ENCODE measurements at regions not wholly inside any gene's neighbourhood (a gene's known extent, or its start where the extent isn't known, plus 50 kb on each side); places are given as distances from the start of the nearest gene placed in this dataset.
"Not testable (repeated sequence)": the region's sequence is repeated elsewhere in the genome, so short reads cannot be mapped to it uniquely, and the experiment has no call there.

DNA sequence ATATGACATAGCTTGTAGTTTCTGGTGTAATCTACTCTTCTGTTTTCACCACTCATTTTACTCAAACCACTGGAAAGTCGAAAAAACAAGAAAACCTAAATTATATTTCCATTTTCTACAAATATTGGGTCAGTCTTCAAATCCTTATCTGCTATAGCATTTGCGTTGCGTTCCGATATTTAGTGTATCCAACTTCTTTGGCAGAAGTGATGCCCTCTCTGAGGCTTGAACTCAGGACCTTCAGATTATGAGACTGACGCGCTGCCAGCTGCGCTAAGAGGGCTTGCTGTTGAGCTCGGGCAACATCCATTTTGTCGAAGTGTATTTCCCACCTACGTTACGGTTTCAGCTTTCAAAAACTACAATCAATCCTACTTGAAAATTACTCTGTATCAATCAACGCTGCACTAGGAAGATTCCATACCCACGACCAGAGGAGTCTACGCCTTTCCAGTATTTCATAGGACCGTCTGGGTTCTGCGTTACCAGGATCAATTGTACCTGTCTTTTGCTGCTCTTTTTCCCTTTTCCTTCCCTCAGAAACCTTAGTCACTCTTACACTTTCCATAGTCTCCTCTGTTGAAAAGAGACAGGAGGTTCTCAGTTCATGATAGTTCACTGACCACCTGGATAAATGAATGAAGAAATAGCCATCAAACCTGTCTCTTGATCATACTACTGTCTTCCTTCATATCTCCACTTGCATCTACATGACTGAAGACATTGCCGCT, 140.5 kb upstream of the ZNF322 start:
- H3K4me1 ChIP-seq (ENCODE audit: control insufficient read depth, insufficient read depth, low read length, poor library complexity, severe bottlenecking), result not testable (repeated sequence)

DNA sequence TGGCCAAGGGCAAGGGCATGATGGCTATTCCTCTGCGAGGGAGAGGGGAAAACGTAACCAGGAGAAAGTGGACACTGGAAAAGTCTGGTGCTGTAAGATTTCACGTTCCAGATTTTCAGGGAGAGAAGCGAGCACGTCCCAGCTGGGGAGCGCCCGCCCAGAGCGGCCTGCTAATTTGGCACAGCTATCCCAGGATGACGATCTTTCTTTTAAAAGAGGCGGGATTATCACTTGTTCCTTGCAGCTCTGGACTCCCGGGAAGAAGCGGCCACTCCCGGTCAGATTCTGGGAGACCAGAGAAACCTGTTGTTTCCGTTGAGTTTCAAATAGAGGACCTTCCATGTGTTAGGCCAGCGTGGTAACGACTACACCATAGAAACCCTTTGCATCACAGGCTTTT, 144.2 kb upstream of the ZNF322 start:
- not testable (repeated sequence) for H3K4me1 ChIP-seq (ENCODE audit: control insufficient read depth, insufficient read depth, low read length, poor library complexity, severe bottlenecking); H3K9me3 ChIP-seq (ENCODE audit: control insufficient read depth, low read length); H3K27me3 ChIP-seq (replicated peaks; ENCODE audit: control insufficient read depth, insufficient read depth, low read length, poor library complexity, severe bottlenecking); H3K4me3 ChIP-seq (ENCODE audit: insufficient read depth, low read depth, low read length, poor library complexity, severe bottlenecking); DNase-seq; H3K27ac ChIP-seq (ENCODE audit: insufficient read depth, low read length, poor library complexity, severe bottlenecking); H3K36me3 ChIP-seq (ENCODE audit: control insufficient read depth, insufficient read depth, low read length)

More for the DNA sequence above, 140.5 kb upstream of the ZNF322 start:
- H3K36me3 ChIP-seq (ENCODE audit: control insufficient read depth, insufficient read depth, low read length); H3K9me3 ChIP-seq (ENCODE audit: control insufficient read depth, low read length); H3K27me3 ChIP-seq (replicated peaks; ENCODE audit: control insufficient read depth, insufficient read depth, low read length, poor library complexity, severe bottlenecking); H3K27ac ChIP-seq (ENCODE audit: insufficient read depth, low read length, poor library complexity, severe bottlenecking); DNase-seq; H3K4me3 ChIP-seq (ENCODE audit: insufficient read depth, low read depth, low read length, poor library complexity, severe bottlenecking): not testable (repeated sequence)

DNA sequence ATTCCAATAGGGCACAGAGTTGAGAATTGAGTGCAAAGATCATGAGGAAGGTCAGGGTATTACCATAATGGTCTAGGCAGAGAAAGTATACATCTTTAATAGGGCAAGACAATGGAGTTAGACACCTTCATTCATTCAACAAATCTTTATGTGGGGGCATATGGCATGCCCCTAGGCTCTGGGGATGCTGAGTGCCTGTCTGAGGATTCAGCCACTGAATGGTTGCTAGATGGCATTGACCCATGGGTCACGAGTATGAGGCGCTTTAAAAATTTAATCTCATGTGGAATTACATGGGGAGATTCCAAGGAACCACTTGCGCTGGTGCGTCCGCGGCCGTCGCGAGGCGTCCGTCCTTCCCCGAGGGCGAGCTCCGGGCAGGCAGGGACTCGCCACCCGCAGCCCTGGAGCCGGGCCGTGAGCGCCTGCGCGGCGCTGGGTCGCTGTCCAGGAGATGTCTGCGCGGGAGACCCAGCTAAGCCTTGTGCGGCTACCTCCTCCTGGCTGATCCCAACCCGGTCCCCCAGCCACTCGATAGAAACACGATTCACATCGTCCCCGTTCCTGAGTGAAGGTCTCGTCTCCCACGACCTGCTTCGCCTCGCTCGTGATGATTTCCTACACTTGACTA, 152.1 kb upstream of the ZNF322 start:
- H3K4me3 ChIP-seq (ENCODE audit: insufficient read depth, low read depth, low read length, poor library complexity, severe bottlenecking); H3K36me3 ChIP-seq (ENCODE audit: control insufficient read depth, insufficient read depth, low read length); H3K27ac ChIP-seq (ENCODE audit: insufficient read depth, low read length, poor library complexity, severe bottlenecking); DNase-seq; H3K4me1 ChIP-seq (ENCODE audit: control insufficient read depth, insufficient read depth, low read length, poor library complexity, severe bottlenecking); H3K9me3 ChIP-seq (ENCODE audit: control insufficient read depth, low read length); H3K27me3 ChIP-seq (replicated peaks; ENCODE audit: control insufficient read depth, insufficient read depth, low read length, poor library complexity, severe bottlenecking): not testable (repeated sequence)

DNA sequence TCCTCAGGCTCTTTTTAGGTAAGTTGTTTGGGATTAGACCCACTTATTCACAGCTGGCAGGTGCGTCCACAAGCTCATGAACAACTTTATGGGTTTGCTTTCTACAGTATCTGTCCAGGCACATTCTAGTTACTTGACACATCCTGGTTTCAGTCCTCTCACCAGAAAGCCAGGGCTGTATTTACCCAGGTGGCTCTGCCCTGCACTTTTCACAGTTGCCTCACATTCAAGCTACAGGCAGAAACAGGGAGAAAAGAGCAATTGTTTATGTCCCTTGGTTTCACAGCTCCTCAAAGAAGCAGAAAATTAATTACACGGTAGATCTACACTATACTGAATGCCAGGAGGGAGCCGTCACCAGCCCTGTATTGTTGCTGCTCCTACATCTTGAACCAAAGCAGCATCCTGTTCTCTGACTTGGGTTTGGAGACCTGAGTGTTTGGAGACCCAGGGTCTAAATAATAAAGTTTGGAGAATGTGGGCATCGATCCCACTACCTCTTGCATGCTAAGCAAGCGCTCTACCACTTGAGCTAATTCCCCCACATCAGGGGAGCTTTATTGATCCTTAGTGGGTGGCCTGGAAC, 159.2 kb upstream of the ZNF322 start:
- not testable (repeated sequence) for H3K27me3 ChIP-seq (replicated peaks; ENCODE audit: control insufficient read depth, insufficient read depth, low read length, poor library complexity, severe bottlenecking); H3K4me1 ChIP-seq (ENCODE audit: control insufficient read depth, insufficient read depth, low read length, poor library complexity, severe bottlenecking); H3K4me3 ChIP-seq (ENCODE audit: insufficient read depth, low read depth, low read length, poor library complexity, severe bottlenecking); H3K9me3 ChIP-seq (ENCODE audit: control insufficient read depth, low read length); H3K36me3 ChIP-seq (ENCODE audit: control insufficient read depth, insufficient read depth, low read length); DNase-seq; H3K27ac ChIP-seq (ENCODE audit: insufficient read depth, low read length, poor library complexity, severe bottlenecking)

DNA sequence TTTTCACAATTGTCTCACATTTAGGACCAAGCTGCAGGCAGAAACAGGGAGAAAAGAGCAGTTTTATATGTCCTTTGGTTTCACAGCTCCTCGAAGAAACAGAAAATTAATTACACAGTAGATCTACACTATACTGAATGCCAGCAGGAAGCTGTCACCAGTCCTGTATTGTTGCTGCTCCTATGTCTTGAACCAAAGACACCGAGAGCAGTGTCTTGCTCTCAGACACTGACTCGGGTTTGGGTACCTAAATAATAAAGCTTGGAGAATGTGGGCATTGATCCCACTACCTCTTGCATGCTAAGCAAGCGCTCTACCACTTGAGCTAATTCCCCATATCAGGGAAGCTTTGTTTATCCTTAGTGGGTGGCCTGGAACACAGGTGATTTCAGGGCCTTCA, 168.4 kb upstream of the ZNF322 start:
- H3K4me3 ChIP-seq (ENCODE audit: insufficient read depth, low read depth, low read length, poor library complexity, severe bottlenecking); H3K27me3 ChIP-seq (replicated peaks; ENCODE audit: control insufficient read depth, insufficient read depth, low read length, poor library complexity, severe bottlenecking); H3K27ac ChIP-seq (ENCODE audit: insufficient read depth, low read length, poor library complexity, severe bottlenecking); H3K4me1 ChIP-seq (ENCODE audit: control insufficient read depth, insufficient read depth, low read length, poor library complexity, severe bottlenecking); H3K9me3 ChIP-seq (ENCODE audit: control insufficient read depth, low read length); H3K36me3 ChIP-seq (ENCODE audit: control insufficient read depth, insufficient read depth, low read length); DNase-seq: not testable (repeated sequence)

GRCh38 chr6:26829480-26829879, 169.9 kb upstream of the ZNF322 start:
- not testable (repeated sequence) for H3K27ac ChIP-seq (ENCODE audit: insufficient read depth, low read length, poor library complexity, severe bottlenecking); H3K4me1 ChIP-seq (ENCODE audit: control insufficient read depth, insufficient read depth, low read length, poor library complexity, severe bottlenecking); H3K9me3 ChIP-seq (ENCODE audit: control insufficient read depth, low read length); DNase-seq; H3K4me3 ChIP-seq (ENCODE audit: insufficient read depth, low read depth, low read length, poor library complexity, severe bottlenecking); H3K27me3 ChIP-seq (replicated peaks; ENCODE audit: control insufficient read depth, insufficient read depth, low read length, poor library complexity, severe bottlenecking); H3K36me3 ChIP-seq (ENCODE audit: control insufficient read depth, insufficient read depth, low read length)

DNA sequence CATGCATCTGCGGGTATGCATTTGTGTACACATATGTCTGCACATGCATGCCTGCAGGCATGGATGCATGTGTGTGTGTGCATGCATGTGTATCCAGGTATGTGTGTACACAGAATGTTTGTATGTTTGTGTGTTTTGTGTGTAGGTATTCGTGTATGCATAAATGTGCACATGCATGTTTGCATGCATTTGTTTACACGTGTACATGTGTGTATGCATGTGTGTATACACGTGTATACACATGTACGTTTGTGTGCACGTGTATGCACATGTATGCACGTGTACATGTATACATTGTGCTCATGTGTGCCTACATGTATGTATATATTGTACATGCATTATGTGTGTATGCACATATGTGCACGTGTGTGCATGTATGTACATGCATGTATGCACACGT, 171.4 kb upstream of the ZNF322 start:
- H3K9me3 ChIP-seq (ENCODE audit: control insufficient read depth, low read length); H3K27me3 ChIP-seq (replicated peaks; ENCODE audit: control insufficient read depth, insufficient read depth, low read length, poor library complexity, severe bottlenecking); DNase-seq; H3K36me3 ChIP-seq (ENCODE audit: control insufficient read depth, insufficient read depth, low read length); H3K4me1 ChIP-seq (ENCODE audit: control insufficient read depth, insufficient read depth, low read length, poor library complexity, severe bottlenecking); H3K27ac ChIP-seq (ENCODE audit: insufficient read depth, low read length, poor library complexity, severe bottlenecking); H3K4me3 ChIP-seq (ENCODE audit: insufficient read depth, low read depth, low read length, poor library complexity, severe bottlenecking): not testable (repeated sequence)

DNA sequence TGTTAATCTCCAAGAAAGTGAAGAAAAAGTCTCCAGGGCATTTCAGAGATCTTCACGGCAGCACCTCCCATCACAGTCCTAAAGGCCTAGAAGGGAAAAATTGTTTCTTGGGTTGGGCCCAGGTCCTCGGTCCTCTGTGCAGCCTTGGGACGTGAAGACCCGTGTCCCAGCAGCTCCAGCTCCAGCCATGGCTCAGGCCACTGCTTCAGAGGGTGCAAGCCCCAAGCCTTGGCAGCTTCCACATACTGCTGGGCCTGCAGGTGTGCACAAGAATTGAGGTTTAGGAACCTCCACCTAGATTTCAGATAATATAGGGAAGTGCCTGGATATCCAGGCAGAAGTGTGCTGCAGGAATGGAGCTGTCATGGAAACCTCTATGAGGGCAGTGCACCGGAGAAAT, 176.2 kb upstream of the ZNF322 start:
- H3K27ac ChIP-seq (ENCODE audit: insufficient read depth, low read length, poor library complexity, severe bottlenecking); H3K4me1 ChIP-seq (ENCODE audit: control insufficient read depth, insufficient read depth, low read length, poor library complexity, severe bottlenecking); DNase-seq; H3K36me3 ChIP-seq (ENCODE audit: control insufficient read depth, insufficient read depth, low read length); H3K4me3 ChIP-seq (ENCODE audit: insufficient read depth, low read depth, low read length, poor library complexity, severe bottlenecking); H3K9me3 ChIP-seq (ENCODE audit: control insufficient read depth, low read length); H3K27me3 ChIP-seq (replicated peaks; ENCODE audit: control insufficient read depth, insufficient read depth, low read length, poor library complexity, severe bottlenecking): not testable (repeated sequence)

- not testable (repeated sequence) for H3K4me3 ChIP-seq (ENCODE audit: insufficient read depth, low read depth, low read length, poor library complexity, severe bottlenecking); H3K27me3 ChIP-seq (replicated peaks; ENCODE audit: control insufficient read depth, insufficient read depth, low read length, poor library complexity, severe bottlenecking); DNase-seq; H3K36me3 ChIP-seq (ENCODE audit: control insufficient read depth, insufficient read depth, low read length); H3K27ac ChIP-seq (ENCODE audit: insufficient read depth, low read length, poor library complexity, severe bottlenecking); H3K9me3 ChIP-seq (ENCODE audit: control insufficient read depth, low read length); H3K4me1 ChIP-seq (ENCODE audit: control insufficient read depth, insufficient read depth, low read length, poor library complexity, severe bottlenecking)
Measured at GRCh38 chr6:26836657-26837056, 177.1 kb upstream of the ZNF322 start.

DNA sequence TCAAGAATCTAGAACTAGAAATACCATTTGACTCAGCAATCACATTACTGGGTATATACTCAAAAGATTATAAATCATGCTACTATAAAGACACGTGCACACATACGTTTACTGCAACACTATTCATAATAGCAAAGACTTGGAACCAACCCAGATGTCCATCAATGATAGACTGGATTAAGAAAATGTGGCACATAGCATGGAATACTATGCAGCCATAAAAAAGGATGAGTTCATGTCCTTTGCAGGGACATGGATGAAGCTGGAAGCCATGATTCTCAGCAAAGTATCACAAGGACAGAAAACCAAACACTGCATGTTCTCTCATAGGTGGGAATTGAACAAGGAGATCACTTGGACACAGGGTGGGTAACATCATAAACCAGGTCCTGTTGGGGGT, 185.3 kb upstream of the ZNF322 start:
- not testable (repeated sequence) for DNase-seq; H3K27ac ChIP-seq (ENCODE audit: insufficient read depth, low read length, poor library complexity, severe bottlenecking); H3K27me3 ChIP-seq (replicated peaks; ENCODE audit: control insufficient read depth, insufficient read depth, low read length, poor library complexity, severe bottlenecking); H3K4me3 ChIP-seq (ENCODE audit: insufficient read depth, low read depth, low read length, poor library complexity, severe bottlenecking); H3K36me3 ChIP-seq (ENCODE audit: control insufficient read depth, insufficient read depth, low read length); H3K4me1 ChIP-seq (ENCODE audit: control insufficient read depth, insufficient read depth, low read length, poor library complexity, severe bottlenecking); H3K9me3 ChIP-seq (ENCODE audit: control insufficient read depth, low read length)

Measured in effector memory CD4-positive, alpha-beta T cell (primary cell).